ENCODE measurements at regions not wholly inside any gene's neighbourhood (a gene's known extent, or its start where the extent isn't known, plus 50 kb on each side); places are given as distances from the start of the nearest gene placed in this dataset.
"Not testable (repeated sequence)": the region's sequence is repeated elsewhere in the genome, so short reads cannot be mapped to it uniquely, and the experiment has no call there.

GRCh38 chr15:81729340-81729739 is 316.5 kb downstream of the MEX3B start:
- DNase-seq (ENCODE audit: low read depth, low spot score), result no peak
- in situ Hi-C loops (cut with HindIII; ENCODE audit: low pct_unique_long_range_greater_than_20kb, low sequenced_read_pairs), result no loop called here

GRCh38 chr15:81728726-81729125 is 317.1 kb downstream of the MEX3B start:
- DNase-seq (ENCODE audit: low read depth, low spot score), result no peak
- in situ Hi-C loops (cut with HindIII; ENCODE audit: low pct_unique_long_range_greater_than_20kb, low sequenced_read_pairs), result no loop called here

- no peak for DNase-seq (ENCODE audit: low read depth, low spot score)
- in situ Hi-C loops (cut with HindIII; ENCODE audit: low pct_unique_long_range_greater_than_20kb, low sequenced_read_pairs), result no loop called here
Observed at GRCh38 chr15:81725590-81725989, 320.2 kb downstream of the MEX3B start.

DNA sequence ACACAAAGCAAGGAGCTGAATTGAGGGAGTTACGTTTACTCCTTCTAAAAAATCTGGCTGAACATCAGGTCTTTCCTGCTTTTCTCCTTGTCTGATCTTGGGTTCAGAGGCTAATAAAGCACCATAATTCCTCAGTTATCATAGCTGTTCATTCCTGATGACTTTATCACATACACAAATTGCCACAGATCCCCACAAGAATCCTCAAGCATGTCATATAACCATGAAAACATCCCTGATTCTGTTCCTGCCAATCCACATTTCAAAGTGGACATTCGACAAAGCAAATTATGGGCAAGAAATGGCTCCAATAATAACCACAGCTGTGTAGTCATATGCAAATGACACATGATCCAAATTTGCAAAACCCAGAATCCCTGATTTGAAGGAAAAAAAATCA is 321.3 kb downstream of the MEX3B start:
- no peak for DNase-seq (ENCODE audit: low read depth, low spot score)
- in situ Hi-C loops (cut with HindIII; ENCODE audit: low pct_unique_long_range_greater_than_20kb, low sequenced_read_pairs), result no loop called here

- no peak for DNase-seq (ENCODE audit: low read depth, low spot score)
Observed at GRCh38 chr15:81723701-81724100, 322.1 kb downstream of the MEX3B start.

GRCh38 chr15:81723113-81723651 is 322.6 kb downstream of the MEX3B start:
- no peak for DNase-seq (ENCODE audit: low read depth, low spot score)
- in situ Hi-C loops (cut with HindIII; ENCODE audit: low pct_unique_long_range_greater_than_20kb, low sequenced_read_pairs), result no loop called here

More at GRCh38 chr15:81723701-81724100, 322.1 kb downstream of the MEX3B start:
- in situ Hi-C loops (cut with HindIII; ENCODE audit: low pct_unique_long_range_greater_than_20kb, low sequenced_read_pairs), result no loop called here

DNA sequence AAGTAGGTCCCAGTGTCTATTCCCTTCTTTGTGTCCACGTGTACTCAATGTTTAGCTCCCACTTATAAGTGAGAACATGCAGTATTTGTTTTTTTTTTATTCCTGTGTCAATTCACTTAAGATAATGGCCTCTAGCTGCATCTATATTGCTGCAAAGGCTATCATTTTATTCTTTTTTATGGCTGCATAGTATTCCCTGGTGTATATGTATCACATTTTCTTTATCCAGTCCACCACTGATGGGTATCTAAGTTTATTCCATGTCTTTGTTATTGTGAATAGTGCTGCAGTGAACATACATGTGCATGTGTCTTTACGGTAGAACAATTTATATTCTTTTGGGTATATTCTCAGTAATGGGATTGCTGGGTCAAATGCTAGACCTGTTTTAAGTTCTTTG is 329.4 kb downstream of the MEX3B start:
- DNase-seq (ENCODE audit: low read depth, low spot score); in situ Hi-C loops (cut with HindIII; ENCODE audit: low pct_unique_long_range_greater_than_20kb, low sequenced_read_pairs): not testable (repeated sequence)

DNA sequence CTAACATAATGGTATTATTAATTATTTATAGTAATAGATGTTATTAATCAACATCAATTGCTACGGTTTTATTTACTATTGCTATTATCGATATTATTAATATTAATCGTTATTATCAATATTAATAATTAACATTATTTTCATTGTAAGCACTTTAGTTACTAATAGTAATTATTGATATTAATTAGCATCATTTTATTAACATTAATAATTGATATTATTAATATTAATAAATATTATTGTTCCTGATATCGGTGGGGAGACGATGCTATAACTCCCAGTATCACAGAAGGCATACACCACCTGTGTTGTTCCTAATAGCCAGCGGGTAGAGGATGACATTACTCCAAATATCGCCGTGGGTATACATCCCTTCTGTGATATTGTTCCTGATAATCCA is 335.5 kb downstream of the MEX3B start:
- in situ Hi-C loops (cut with HindIII; ENCODE audit: low pct_unique_long_range_greater_than_20kb, low sequenced_read_pairs), result no loop called here
- DNase-seq (ENCODE audit: low read depth, low spot score), result no peak

- DNase-seq (ENCODE audit: low read depth, low spot score); in situ Hi-C loops (cut with HindIII; ENCODE audit: low pct_unique_long_range_greater_than_20kb, low sequenced_read_pairs): not testable (repeated sequence)
Observed at GRCh38 chr15:81706816-81707346, 332.9 kb upstream of the TMC3 start.

GRCh38 chr15:81705727-81706126 is 331.7 kb upstream of the TMC3 start:
- in situ Hi-C loops (cut with HindIII; ENCODE audit: low pct_unique_long_range_greater_than_20kb, low sequenced_read_pairs); DNase-seq (ENCODE audit: low read depth, low spot score): not testable (repeated sequence)

GRCh38 chr15:81686021-81686420 is 312.0 kb upstream of the TMC3 start:
- in situ Hi-C loops (cut with HindIII; ENCODE audit: low pct_unique_long_range_greater_than_20kb, low sequenced_read_pairs), result no loop called here
- no peak for DNase-seq (ENCODE audit: low read depth, low spot score)

DNA sequence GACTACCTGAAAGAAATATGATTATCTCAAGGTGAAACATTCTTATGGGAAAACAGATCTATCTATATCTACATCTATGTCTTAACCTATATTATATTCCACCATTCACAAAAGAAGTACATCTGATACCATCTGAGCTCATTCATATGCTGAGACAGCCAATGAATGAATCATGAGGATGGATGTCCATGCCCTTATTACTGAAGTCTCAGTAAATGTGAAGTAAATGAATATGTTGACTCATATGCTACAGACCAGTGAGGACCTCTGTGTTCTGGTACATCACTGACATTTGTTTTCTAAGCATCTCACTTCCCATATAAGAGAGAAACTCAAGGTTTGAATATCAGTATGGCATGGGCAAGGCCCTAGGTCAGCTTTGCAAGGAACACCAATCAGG is 311.2 kb upstream of the TMC3 start:
- in situ Hi-C loops (cut with HindIII; ENCODE audit: low pct_unique_long_range_greater_than_20kb, low sequenced_read_pairs), result no loop called here
- DNase-seq (ENCODE audit: low read depth, low spot score), result no peak

DNA sequence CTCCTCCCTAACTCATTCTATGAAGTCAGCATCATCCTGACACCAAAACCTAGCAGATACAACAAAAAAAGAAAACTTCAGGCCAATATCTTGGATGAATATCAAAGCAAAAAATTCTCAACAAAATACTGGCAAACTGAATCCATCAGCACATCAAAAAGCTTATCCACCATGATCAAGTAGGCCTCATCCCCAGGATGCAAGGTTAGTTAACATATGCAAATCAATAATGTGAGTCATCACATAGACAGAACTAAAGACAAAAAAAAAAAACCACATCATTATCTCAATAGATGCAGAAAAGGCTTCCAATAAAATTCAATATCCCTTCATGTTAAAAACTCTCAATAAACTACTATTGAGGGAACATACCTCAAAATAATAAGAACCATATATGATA is 306.8 kb upstream of the TMC3 start:
- no peak for DNase-seq (ENCODE audit: low read depth, low spot score)
- in situ Hi-C loops (cut with HindIII; ENCODE audit: low pct_unique_long_range_greater_than_20kb, low sequenced_read_pairs), result no loop called here

GRCh38 chr15:81666839-81667238 is 292.8 kb upstream of the TMC3 start:
- in situ Hi-C loops (cut with HindIII; ENCODE audit: low pct_unique_long_range_greater_than_20kb, low sequenced_read_pairs), result no loop called here
- no peak for DNase-seq (ENCODE audit: low read depth, low spot score)

GRCh38 chr15:81660976-81661375 is 287.0 kb upstream of the TMC3 start:
- in situ Hi-C loops (cut with HindIII; ENCODE audit: low pct_unique_long_range_greater_than_20kb, low sequenced_read_pairs), result no loop called here
- no peak for DNase-seq (ENCODE audit: low read depth, low spot score)

GRCh38 chr15:81653259-81653658 is 279.2 kb upstream of the TMC3 start:
- DNase-seq (ENCODE audit: low read depth, low spot score), result no peak
- in situ Hi-C loops (cut with HindIII; ENCODE audit: low pct_unique_long_range_greater_than_20kb, low sequenced_read_pairs), result no loop called here

GRCh38 chr15:81645470-81645869 is 271.5 kb upstream of the TMC3 start:
- DNase-seq (ENCODE audit: low read depth, low spot score), result no peak
- in situ Hi-C loops (cut with HindIII; ENCODE audit: low pct_unique_long_range_greater_than_20kb, low sequenced_read_pairs), result no loop called here

GRCh38 chr15:81643771-81644170 is 269.8 kb upstream of the TMC3 start:
- no peak for DNase-seq (ENCODE audit: low read depth, low spot score)
- in situ Hi-C loops (cut with HindIII; ENCODE audit: low pct_unique_long_range_greater_than_20kb, low sequenced_read_pairs), result no loop called here

DNA sequence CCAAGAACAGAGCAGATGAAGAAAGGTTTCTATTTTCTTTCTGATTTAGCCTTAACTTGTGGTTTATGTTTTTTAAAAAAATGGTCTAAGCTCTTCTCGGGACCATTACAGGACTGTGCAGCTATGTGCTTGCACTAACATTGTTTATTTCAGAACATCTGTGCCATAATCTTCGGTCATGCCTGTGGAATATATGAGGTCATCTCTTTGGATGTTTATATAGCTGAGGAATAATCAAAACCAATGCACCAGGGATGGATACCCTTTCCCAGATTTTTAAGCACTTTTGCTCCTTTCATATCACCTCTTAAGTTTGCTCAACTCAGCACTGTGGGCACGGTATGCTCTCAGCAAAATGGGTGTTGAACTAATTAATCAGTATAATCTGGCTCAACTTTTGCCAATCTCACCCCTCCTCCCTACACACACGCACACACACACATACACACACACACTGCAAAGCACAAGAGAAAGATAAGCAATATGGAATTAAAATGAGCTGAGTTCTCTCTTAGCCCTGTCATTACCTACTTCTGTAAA is 268.5 kb upstream of the TMC3 start:
- in situ Hi-C loops (cut with HindIII; ENCODE audit: low pct_unique_long_range_greater_than_20kb, low sequenced_read_pairs), result no loop called here
- DNase-seq (ENCODE audit: low read depth, low spot score), result no peak

DNA sequence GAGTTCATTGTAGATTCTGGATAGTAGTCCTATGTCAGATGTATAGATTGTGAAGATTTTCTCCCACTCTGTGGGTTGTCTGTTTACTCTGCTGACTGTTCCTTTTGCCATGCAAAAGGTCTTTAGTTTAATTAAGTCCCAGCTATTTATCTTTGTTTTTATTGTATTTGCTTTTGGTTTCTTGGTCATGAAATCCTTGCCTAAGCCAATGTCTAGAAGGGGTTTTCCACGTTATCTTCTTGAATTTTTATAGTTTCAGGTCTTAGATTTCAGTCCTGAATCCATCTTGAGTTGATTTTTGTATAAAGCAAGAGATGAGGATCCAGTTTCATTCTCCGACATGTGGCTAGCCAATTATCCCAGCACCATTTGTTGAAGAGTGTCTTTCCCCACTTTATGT is 262.1 kb upstream of the TMC3 start:
- DNase-seq (ENCODE audit: low read depth, low spot score); in situ Hi-C loops (cut with HindIII; ENCODE audit: low pct_unique_long_range_greater_than_20kb, low sequenced_read_pairs): not testable (repeated sequence)

All from SK-MEL-5 (cell line).